K562 (cell line): ENCODE measurements at regions not wholly inside any gene's neighbourhood (a gene's known extent, or its start where the extent isn't known, plus 50 kb on each side); places are given as distances from the start of the nearest gene placed in this dataset.

ENCODE experiments used
- ATAC-seq: fragments of 200-7000 bp; cut with Tn5 transposase; 3 replicates; pipeline ENCODE4 v1.9.1; 2020; ENCODE audit warnings: moderate library complexity
- BruUV-seq: library from RNA; stranded (reverse); fragments of 400-500 nt; replicated peaks from 2 replicates; lab custom pipeline; 2021; lab: Mats Ljungman, UMichigan
- CTCF ChIA-PET: fragments of 300-600 bp; formaldehyde crosslinking; extraction: SDS; loops from one replicate; lab custom pipeline; 2021; ENCODE audit warnings: low intra/inter-chr PET ratio; lab: Yijun Ruan, JAX
- POLR2A ChIA-PET: fragments of 300-600, 350-650 bp; sonication (Branson Sonifier 250); formaldehyde crosslinking; extraction: SDS; loops from one replicate; lab custom pipeline; 2021; ENCODE audit warnings: antibody characterized with exemption, inconsistent platforms; lab: Yijun Ruan, JAX
- DNase-seq, 4 experiments: peaks; one replicate each; pipeline versions ENCODE4 v3.0.0 to v3.0.0-alpha.2; 2011 to 2018; ENCODE audit warnings: low spot score in 3 of 4, mixed read lengths in 3 of 4; ENCODE audit errors: extremely low read depth in 1 of 4
- FAIRE-seq: peaks from 2 replicates; lab custom pipeline; 2011; peaks lifted over from hg19 to GRCh38; lab: Jason Lieb, UNC
- H2AFZ ChIP-seq: 2 replicates; pipeline ENCODE4 v1.6.0; 2011; ENCODE audit warnings: low read depth, low read length, control low read depth, inconsistent platforms
- H3K27ac ChIP-seq: fragments of 200-600 bp; 3 replicates; pipeline ENCODE4 v1.8.0; 2011; ENCODE audit warnings: low read depth, mild to moderate bottlenecking, control low read depth, inconsistent platforms, low read length, moderate library complexity, mixed read lengths; ENCODE audit errors: extremely low read depth
- H3K27me3 ChIP-seq, 2 experiments: fragments of 300-600 bp in 1 of 2; 2 replicates in 1 of 2; 3 replicates in 1 of 2; pipeline versions ENCODE4 v1.6.0 to v1.8.0; 2011; ENCODE audit warnings: inconsistent platforms in 2 of 2, low read length in 2 of 2, mild to moderate bottlenecking in 1 of 2, mixed read lengths in 1 of 2, moderate library complexity in 1 of 2; ENCODE audit not compliant: control insufficient read depth in 2 of 2, insufficient read depth in 2 of 2
- H3K36me3 ChIP-seq: fragments of 300-600 bp; 3 replicates; pipeline ENCODE4 v1.8.0; 2011; ENCODE audit warnings: mild to moderate bottlenecking, low read length, inconsistent platforms; ENCODE audit not compliant: control insufficient read depth, insufficient read depth
- H3K4me1 ChIP-seq, 2 experiments: fragments of 200-600 bp in 1 of 2; replicated peaks in 1 of 2; 2 replicates in 1 of 2; 3 replicates in 1 of 2; pipeline versions ENCODE4 v1.5.1 to v1.8.0; 2011; ENCODE audit warnings: inconsistent platforms in 2 of 2, low read length in 2 of 2, mild to moderate bottlenecking in 1 of 2, mixed read lengths in 1 of 2, moderate library complexity in 1 of 2; ENCODE audit not compliant: control insufficient read depth in 2 of 2, insufficient read depth in 2 of 2
- H3K4me2 ChIP-seq: 2 replicates; pipeline ENCODE4 v1.6.1; 2011; ENCODE audit warnings: low read length, control low read depth, inconsistent platforms, mixed read lengths; ENCODE audit not compliant: insufficient read depth
- H3K4me3 ChIP-seq: fragments of 200-600 bp; sonication (generic), shearing (Covaris generic); 2 replicates; pipeline ENCODE4 v1.5.1; 2016; ENCODE audit warnings: control low read depth, inconsistent platforms
- H3K79me2 ChIP-seq: fragments of 200-600 bp; 3 replicates; pipeline ENCODE4 v1.8.0; 2011; ENCODE audit warnings: low read length, inconsistent platforms; ENCODE audit not compliant: control insufficient read depth, insufficient read depth
- H3K9ac ChIP-seq, 2 experiments: 2 replicates each; pipeline versions ENCODE4 v1.6.0 to v1.6.1; 2011; ENCODE audit warnings: low read depth in 2 of 2, low read length in 2 of 2, control low read depth in 1 of 2, inconsistent platforms in 1 of 2, mild to moderate bottlenecking in 1 of 2, mixed read lengths in 1 of 2; ENCODE audit not compliant: insufficient read depth in 1 of 2
- H3K9me1 ChIP-seq: one replicate; pipeline ENCODE4 v1.6.0; 2011; ENCODE audit warnings: inconsistent platforms, mild to moderate bottlenecking, low read length, moderate library complexity; ENCODE audit not compliant: control insufficient read depth, insufficient read depth
- H3K9me3 ChIP-seq: replicated peaks from 2 replicates; pipeline ENCODE4 v1.5.1; 2011; ENCODE audit warnings: low read depth, low read length, inconsistent platforms; ENCODE audit not compliant: control insufficient read depth, insufficient read depth
- H4K20me1 ChIP-seq: replicated peaks from 2 replicates; pipeline ENCODE4 v1.6.1; 2011; ENCODE audit warnings: low read length, inconsistent platforms, mixed read lengths; ENCODE audit not compliant: control insufficient read depth, insufficient read depth
- ARNT ChIP-seq, 2 experiments: fragments of 450-650 bp; IDR thresholded peaks; 2 replicates each; pipeline ENCODE4 v1.6.1; 2016; ENCODE audit warnings: mild to moderate bottlenecking in 1 of 2
- BRD4 ChIP-seq: fragments of 200-600 bp; sonication (generic); IDR thresholded peaks from 2 replicates; pipeline ENCODE4 v1.6.1; 2017; ENCODE audit warnings: inconsistent platforms
- C11orf30 ChIP-seq: fragments of 450-650 bp; IDR thresholded peaks from 2 replicates; pipeline ENCODE4 v1.6.1; 2016; ENCODE audit warnings: low read depth, mild to moderate bottlenecking
- CREB1 ChIP-seq, 2 experiments: sonication (generic) in 1 of 2; formaldehyde crosslinking in 1 of 2; IDR thresholded peaks; 2 replicates each; pipeline versions ENCODE4 v1.6.1 to v1.8.0; 2012 to 2022; ENCODE audit warnings: inconsistent platforms in 1 of 2, mild to moderate bottlenecking in 1 of 2, missing genetic modification reagents in 1 of 2, moderate library complexity in 1 of 2
- FOXK1 ChIP-seq: sonication (generic); formaldehyde crosslinking; IDR thresholded peaks from 2 replicates; pipeline ENCODE4 v1.8.0; 2022; ENCODE audit warnings: missing genetic modification reagents, mild to moderate bottlenecking, borderline replicate concordance
- HDAC3 ChIP-seq: fragments of 450-650 bp; IDR thresholded peaks from 2 replicates; pipeline ENCODE4 v1.6.1; 2018; ENCODE audit warnings: borderline replicate concordance, mild to moderate bottlenecking, moderate library complexity; ENCODE audit not compliant: partially characterized antibody
- MAFF ChIP-seq: IDR thresholded peaks from 2 replicates; pipeline ENCODE4 v1.6.1; 2012; ENCODE audit warnings: low read length, improper control_type of control experiment
- MAFG ChIP-seq: fragments of 450-650 bp; conservative IDR thresholded peaks from 2 replicates; pipeline ENCODE4 v1.6.1; 2016; ENCODE audit warnings: missing genetic modification characterization, missing compliant biosample characterization
- MAFK ChIP-seq: IDR thresholded peaks from 2 replicates; pipeline ENCODE4 v1.6.1; 2011; ENCODE audit warnings: low read length, improper control_type of control experiment
- NRF1 ChIP-seq, 2 experiments: fragments of 450-650 bp; IDR thresholded peaks in 1 of 2; conservative IDR thresholded peaks in 1 of 2; 2 replicates each; pipeline ENCODE4 v1.6.1; 2014; ENCODE audit warnings: mild to moderate bottlenecking in 2 of 2
- TAF1 ChIP-seq: IDR thresholded peaks from 2 replicates; pipeline ENCODE4 v1.6.1; 2011; ENCODE audit warnings: mild to moderate bottlenecking, low read length, moderate library complexity; ENCODE audit not compliant: insufficient read depth, control insufficient read depth, severe bottlenecking; ENCODE audit errors: extremely low read depth
- THRA ChIP-seq: fragments of 450-650 bp; IDR thresholded peaks from 2 replicates; pipeline ENCODE4 v1.6.1; 2017; ENCODE audit warnings: mild to moderate bottlenecking, moderate library complexity
- ZNF274 ChIP-seq: IDR thresholded peaks from 2 replicates; pipeline ENCODE4 v1.6.1; 2011; ENCODE audit warnings: low read depth, mild to moderate bottlenecking, low read length, moderate library complexity, borderline replicate concordance
- ZNF316 ChIP-seq: fragments of 450-650 bp; IDR thresholded peaks from 2 replicates; pipeline ENCODE4 v1.6.1; 2016
- ZNF408 ChIP-seq: fragments of 250-450 bp; sonication (Bioruptor Pico); IDR thresholded peaks from 2 replicates; pipeline ENCODE4 v1.4.0; 2020; ENCODE audit warnings: low read depth, mild to moderate bottlenecking, moderate library complexity
- ZNF507 ChIP-seq: conservative IDR thresholded peaks from 2 replicates; pipeline ENCODE4 v1.6.1; 2017; ENCODE audit warnings: missing genetic modification characterization, missing compliant biosample characterization
- ZZZ3 ChIP-seq: fragments of 450-650 bp; IDR thresholded peaks from 2 replicates; pipeline ENCODE4 v1.6.1; 2016; ENCODE audit warnings: antibody characterized with exemption, mild to moderate bottlenecking, moderate library complexity
- WGBS: fragments of 100-300 bp; shearing (Covaris generic); methylation state at CpG from one replicate; pipeline ENCODE4 v1.1.6; 2016; ENCODE audit warnings: low coverage, mixed read lengths; ENCODE audit not compliant: insufficient coverage; ENCODE audit errors: missing lambda C conversion rate; 5-methylcytosine and 5-hydroxymethylcytosine counted together
- in situ Hi-C: fragments of 300-500 bp; cut with MboI; formaldehyde crosslinking; loops from 4 replicates; pipeline ENCODE4 v1.15.0; 2018; ENCODE audit warnings: inconsistent platforms, mixed read lengths
- intact Hi-C: fragments of 100-400 bp; cut with micrococcal nuclease; formaldehyde crosslinking; loops from 2 replicates; pipeline ENCODE4 v1.14.2; 2022

GRCh38 chr11:91147885-91148284 is 925.0 kb upstream of the CHORDC1 start:
- H3K4me2 ChIP-seq, result no peak overlapping the region
- in situ Hi-C loops, result no loop called here
- no peaks in the 10 kb centered on the region for H3K9me1 ChIP-seq
- 3% methylated on average over 2 of the region's 2 CpGs for WGBS
- TF ChIP-seq MAFF (0 out of 2 replicates have a peak, but pooled peaks have one; percentile 6), CREB1 (IDR thresholded peaks at IDR 0.05) (no peak), CREB1 (CRISPR knock-in tag; IDR thresholded peaks at IDR 0.05) (no peak), THRA (no peak), ARNT (IDR thresholded peaks at IDR 0.05) (no peak), ZNF507 (tag) (no peak), MAFK (no peak), TAF1 (no peak), ZNF408 (CRISPR knock-in tag) (no peak), HDAC3 (no peak), C11orf30 (0 out of 2 replicates have a peak, but pooled peaks have one; percentile 21), ZZZ3 (no peak), MAFG (peak; percentile 31; the same call in 1 of the 2 replicates), BRD4 (no peak), ZNF316 (peak; percentile 59; the same call in 1 of the 2 replicates), ZNF274 (no peak), NRF1 (conservative IDR thresholded peaks at IDR 0.05 in 1 of 2, IDR thresholded peaks at IDR 0.05 in 1 of 2) (no peak), FOXK1 (CRISPR knock-in tag) (no peak)
- no peaks in the 10 kb centered on the region for H3K79me2 ChIP-seq
- H3K9me3 ChIP-seq, result no peaks in the 10 kb centered on the region; the same call in 1 of the 2 replicates
- ATAC-seq, result no peak
- no peaks in the 10 kb centered on the region for H4K20me1 ChIP-seq
- H3K4me1 ChIP-seq, result no peaks in the 10 kb centered on the region
- no peak overlapping the region for H2AFZ ChIP-seq
- H3K27me3 ChIP-seq, result no peaks in the 10 kb centered on the region
- BruUV-seq, result no TSS peak
- FAIRE-seq, result no peak
- H3K4me3 ChIP-seq, result no peak overlapping the region
- no peak for DNase-seq
- intact Hi-C loops, result no loop called here
- POLR2A ChIA-PET, result no interaction called here
- no peak overlapping the region for H3K27ac ChIP-seq
- CTCF ChIA-PET, result no interaction called here
- H3K9ac ChIP-seq, result no peak overlapping the region
- H3K36me3 ChIP-seq, result no peaks in the 10 kb centered on the region
